GM21390 (cell line): ENCODE measurements at regions not wholly inside any gene's neighbourhood (a gene's known extent, or its start where the extent isn't known, plus 50 kb on each side); places are given as distances from the start of the nearest gene placed in this dataset.
A peak's percentile ranks its signal among the peaks of the same experiment; 100 is the strongest.
"Not testable (repeated sequence)": the region's sequence is repeated elsewhere in the genome, so short reads cannot be mapped to it uniquely, and the experiment has no call there.

Experiments used
- ATAC-seq: cut with Tn5 transposase; IDR thresholded peaks from one replicate; pipeline ENCODE4 v1.9.1; 2021; ENCODE audit not compliant: unreplicated experiment

DNA sequence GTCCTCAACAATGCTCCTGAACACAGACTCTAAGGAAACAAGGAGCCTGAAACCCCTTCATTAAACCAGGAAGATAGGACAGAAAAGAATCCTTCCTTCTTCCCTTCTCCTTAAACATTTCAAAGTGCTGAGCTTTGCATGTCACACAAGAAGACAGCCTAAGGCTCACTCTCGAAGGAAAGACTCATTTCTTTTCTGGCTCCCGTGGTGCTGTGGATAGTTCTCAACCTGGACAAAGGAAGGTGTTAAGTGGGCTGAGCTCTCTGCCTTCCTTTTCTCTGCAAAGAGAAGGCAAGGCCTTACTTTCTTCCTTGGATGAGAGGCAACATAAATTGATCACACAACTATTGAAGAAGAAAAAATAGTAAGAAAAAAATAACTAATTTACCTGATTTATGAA is 452.4 kb upstream of the DDI1 start:
- ATAC-seq = no peak

DNA sequence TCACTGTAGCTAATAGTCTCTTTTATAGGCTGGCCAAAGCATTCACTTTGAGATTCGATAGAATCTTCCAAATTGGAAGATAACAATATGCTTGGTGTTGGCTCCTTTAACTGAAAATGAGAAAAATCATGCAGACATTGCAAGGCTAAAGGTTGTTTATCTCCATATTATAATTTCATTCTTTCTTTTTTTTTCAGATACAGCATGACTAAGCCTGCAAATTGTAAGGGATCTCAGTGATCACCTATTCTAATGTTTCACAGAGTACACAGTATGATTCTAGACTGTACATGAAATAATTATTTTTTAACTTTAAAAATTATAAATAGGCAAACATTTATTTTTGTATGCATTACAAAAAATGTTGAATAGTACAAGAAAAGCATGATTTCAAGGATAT is 451.7 kb upstream of the DDI1 start:
- no peak for ATAC-seq

DNA sequence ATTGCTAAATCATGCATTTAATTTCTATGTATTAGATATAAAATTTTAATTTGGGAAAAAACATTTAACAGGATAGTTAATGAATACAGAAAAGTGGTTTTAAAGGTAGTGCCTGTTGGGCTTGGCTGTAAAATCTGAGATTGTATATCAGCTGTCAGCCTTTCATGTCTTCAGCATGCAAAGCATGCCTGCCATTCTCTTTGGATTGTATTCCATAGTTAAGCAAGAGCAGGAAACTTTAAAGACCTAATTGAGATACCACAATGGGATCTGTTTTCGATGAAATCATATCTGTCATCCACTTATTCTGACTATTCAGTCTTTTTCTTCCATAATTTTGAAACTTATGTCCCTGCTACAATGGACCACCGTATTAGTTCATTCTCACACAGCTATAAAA is 451.0 kb upstream of the DDI1 start:
- ATAC-seq = no peak

- no peak for ATAC-seq
These were observed 450.5 kb upstream of the DDI1 start for GRCh38 chr11:103585911-103586310.

DNA sequence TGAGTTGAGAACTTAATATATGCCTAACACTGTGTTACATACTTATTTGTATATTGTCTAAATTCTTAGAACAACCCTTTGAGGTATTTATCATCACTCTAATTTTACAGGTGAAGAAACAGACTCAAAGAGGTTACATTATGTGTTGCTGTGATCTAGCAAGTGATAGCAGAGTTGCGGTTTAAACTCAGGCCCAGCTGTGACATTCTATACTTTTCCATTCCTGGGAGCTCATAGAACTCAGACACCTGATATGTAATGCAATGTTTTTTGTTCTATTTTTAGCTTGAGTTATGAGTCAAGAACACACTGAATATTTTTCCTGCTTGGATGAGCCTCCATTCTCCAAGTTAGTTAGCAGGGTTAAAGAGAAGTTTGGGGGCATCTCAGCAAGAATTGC is 449.7 kb upstream of the DDI1 start:
- no peak for ATAC-seq

DNA sequence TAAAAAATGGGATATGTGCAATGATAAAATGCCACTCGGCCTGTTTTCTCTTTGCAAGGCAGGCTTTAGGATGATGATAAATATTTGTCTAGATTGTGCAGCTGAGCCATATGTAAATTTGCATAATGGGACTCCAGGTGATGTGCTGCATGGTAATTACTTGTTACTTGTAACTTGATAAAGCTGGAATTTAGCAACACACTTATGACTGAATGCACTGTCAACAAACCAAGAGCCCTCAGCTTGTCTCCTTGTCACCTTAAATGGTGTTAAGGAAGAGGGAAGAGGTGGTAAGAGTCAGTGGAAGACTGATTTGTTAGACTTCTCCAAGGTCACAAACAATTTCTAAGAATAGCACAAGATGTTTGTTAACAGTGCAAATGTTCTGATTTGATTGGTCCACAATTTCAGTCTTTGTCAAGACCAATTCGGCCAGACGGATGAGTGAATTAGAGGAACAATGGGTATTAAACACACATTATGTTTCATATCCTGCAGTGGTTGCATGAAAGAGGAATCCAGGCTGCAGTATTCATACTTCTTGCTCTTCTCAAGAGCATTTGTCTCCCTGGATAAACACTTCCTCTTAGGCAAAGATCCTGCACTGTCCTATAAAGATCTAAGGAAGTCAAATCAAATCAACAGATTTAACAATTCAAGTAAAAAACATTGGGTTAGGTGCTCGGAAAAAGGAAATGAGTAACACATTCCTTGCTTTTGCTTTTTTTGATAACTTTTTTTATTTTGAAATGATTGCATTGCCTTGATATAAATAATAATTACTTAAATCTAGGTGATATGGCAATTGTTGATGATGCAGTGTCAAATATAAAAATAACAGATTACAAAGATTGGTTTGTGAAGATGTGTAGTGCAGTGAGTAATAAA is 448.3 kb upstream of the DDI1 start:
- ATAC-seq = no peak

- ATAC-seq = no peak
These were observed 444.9 kb upstream of the DDI1 start for GRCh38 chr11:103591554-103591953.

DNA sequence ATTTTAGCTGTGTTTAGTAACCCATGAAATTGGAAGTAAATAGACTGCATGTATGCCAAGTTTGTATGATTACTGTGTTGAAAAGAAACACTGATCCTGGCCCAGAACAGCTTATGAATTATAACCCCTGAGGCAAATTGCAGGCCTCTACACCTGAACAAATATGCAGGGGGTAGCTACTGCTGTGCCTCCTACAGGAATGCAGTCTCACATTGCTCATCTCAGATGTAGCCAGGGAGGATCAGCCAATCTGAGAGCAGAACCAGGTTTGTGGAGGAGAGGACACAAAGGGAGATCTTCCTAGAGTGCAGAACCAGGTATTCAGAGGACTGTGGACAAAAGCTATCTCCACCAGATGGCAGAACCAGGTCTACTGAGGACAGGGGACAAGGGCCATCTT is 442.2 kb upstream of the DDI1 start:
- ATAC-seq = no peak

DNA sequence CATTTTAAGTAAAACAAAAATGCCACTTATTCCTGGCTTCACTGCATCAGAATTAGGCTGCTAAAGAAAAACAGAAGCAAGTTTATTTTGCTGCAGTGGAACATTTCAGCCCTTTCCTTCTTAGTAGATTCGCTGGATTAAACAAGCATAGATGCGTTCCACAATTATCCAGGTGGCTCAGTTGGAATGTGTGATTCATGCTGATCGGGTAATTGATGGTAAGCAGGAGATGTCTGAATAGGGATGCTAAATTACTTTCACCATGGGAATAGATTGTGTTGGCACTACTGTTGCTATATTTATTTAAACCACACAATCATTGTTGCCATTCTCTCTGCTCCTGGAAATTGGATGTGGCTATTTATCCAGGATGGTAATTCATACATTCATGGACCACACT is 440.1 kb upstream of the DDI1 start:
- no peak for ATAC-seq

GRCh38 chr11:103601225-103601846 is 435.1 kb upstream of the DDI1 start:
- ATAC-seq = peak; percentile 96

GRCh38 chr11:103602840-103603239 is 433.6 kb upstream of the DDI1 start:
- ATAC-seq = no peak

DNA sequence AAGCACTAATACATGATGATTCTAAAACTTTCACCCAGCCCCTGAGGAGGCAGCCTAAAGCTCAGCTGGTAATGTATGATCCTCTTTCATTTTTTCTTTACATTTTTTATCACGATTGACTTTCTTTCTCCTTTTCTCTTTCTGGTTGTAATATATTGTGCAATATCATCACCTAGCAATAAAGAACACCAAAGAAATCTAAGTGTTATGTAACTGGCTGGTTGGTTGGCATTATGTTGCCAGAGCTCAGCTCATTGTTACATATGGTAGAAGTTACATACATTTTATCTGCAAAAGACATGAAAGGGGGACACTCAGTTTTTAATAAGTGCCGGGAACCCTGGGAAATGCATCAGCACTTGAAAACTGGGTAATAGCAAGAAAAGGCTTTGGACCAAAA is 432.1 kb upstream of the DDI1 start:
- ATAC-seq = no peak

DNA sequence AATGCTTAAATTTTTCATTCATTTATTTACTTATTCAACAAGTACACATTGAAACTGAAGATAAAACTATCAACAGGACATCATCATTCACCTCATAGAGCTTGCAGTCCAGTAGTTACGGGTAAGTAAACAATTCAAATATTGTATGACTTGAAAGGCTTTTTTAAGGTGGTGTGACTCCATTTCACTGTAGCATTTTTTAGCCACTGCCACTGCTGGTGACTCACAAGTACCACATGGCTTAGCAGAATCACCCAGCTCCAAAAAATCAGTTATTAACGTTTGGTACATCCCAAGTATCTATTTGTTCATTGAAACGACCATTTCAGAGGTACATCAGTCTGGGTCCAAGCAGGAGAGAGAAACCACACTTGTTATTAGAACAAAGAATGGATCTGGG is 427.9 kb upstream of the DDI1 start:
- ATAC-seq = no peak

GRCh38 chr11:103609117-103610066 is 427.0 kb upstream of the DDI1 start:
- no peak for ATAC-seq

GRCh38 chr11:103610435-103610834 is 426.0 kb upstream of the DDI1 start:
- ATAC-seq = no peak

DNA sequence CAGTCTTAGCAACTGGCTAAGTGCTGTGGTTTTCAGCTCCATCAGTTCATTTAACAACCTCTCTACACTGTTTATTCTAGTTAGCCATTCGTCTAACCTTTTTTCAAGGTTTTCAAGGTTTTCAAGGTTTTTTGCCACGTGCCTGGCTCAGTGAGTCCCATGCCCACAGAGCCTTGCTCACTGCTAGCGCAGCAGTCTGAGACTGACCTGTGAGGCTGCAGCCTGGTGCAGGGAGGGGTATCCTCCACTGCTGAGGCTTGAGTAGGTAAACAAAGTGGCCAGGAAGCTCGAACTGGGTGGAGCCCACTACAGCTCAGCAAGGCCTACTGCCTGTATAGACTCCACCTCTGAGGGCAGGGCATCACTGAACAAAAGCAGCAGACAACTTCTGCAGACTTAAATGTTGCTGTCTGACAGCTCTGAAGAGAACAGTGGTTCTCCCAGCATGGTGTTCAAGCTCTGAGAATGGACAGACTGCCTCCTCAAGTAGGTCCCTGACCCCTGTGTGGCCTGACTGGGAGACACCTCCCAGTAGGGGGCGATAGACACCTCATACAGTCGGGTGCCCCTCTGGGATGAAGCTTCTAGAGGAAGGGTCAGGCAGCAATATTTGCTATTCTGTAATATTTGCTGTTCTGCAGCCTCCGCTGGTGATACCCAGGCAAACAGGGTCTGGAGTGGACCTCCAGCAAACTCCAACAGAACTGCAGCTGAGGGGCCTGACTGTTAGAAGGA is 424.7 kb upstream of the DDI1 start:
- not testable (repeated sequence) for ATAC-seq

GRCh38 chr11:103612451-103612850 is 424.0 kb upstream of the DDI1 start:
- ATAC-seq = not testable (repeated sequence)

DNA sequence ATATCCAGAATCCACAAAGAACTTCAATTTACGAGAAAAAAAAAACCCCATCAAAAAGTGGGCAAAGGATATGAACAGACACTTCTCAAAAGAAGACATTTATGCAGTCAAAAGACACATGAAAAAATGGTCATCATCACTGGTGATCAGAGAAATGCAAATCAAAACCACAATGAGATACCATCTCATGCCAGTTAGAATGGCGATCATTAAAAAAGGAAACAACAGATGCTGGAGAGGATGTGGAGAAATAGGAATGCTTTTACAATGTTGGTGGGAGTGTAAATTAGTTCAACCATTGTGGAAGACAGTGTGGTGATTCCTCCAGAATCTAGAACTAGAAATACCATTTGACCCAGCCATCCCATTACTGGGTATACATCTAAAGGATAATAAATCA is 419.9 kb upstream of the DDI1 start:
- ATAC-seq = not testable (repeated sequence)

GRCh38 chr11:103618528-103618927 is 417.9 kb upstream of the DDI1 start:
- no peak for ATAC-seq

DNA sequence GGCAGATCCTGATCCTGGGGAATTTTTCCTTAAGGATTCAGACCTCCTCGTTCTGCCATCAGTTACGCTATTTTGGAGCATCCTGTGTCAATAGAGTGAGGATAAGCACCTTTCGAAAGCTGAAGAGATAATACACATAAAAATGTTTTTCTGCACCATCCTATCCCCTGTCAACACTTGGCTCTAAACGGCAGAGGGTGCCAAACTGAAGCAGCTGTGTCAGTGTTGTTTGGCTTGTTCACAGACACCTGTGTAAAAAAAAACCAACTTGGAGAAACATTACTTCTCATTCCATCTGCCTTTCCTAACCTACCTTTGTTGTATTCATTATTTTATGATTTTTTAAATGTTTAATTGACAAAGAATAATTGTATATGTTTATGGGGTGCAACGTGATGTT is 417.0 kb upstream of the DDI1 start:
- no peak for ATAC-seq

DNA sequence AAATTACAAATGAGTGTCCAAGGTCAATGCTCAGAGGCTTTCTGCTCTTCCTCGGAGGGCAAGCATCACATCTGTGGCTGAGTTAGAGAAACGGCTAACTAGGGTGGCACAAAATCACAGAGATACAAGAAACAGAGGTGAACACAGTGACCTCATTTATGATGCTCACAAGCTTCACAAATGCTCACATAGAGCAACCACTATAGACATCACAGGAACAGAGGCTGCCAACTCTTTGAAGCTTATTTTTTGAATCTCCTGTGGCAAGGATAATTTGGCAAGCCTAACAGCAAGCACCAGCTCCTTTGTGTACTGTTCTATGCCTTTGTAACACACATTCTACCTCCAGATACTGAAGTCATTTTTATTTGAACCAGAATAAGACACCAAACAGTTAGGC is 416.5 kb upstream of the DDI1 start:
- ATAC-seq = no peak
